Glutamatergic neuron (in vitro differentiated cells): ENCODE measurements at regions not wholly inside any gene's neighbourhood (a gene's known extent, or its start where the extent isn't known, plus 50 kb on each side); places are given as distances from the start of the nearest gene placed in this dataset.
A peak's percentile ranks its signal among the peaks of the same experiment; 100 is the strongest.

Experiments
- DNase-seq: peaks from one replicate; pipeline ENCODE4 v3.0.0; 2022
- H3K27ac Mint-ChIP-seq: one replicate; pipeline ENCODE4 v1.8.0; 2020; ENCODE audit warnings: mild to moderate bottlenecking, mixed read lengths, inconsistent platforms; ENCODE audit not compliant: unreplicated experiment
- H3K27me3 Mint-ChIP-seq: one replicate; pipeline ENCODE4 v1.8.0; 2020; ENCODE audit warnings: mild to moderate bottlenecking, moderate library complexity, mixed read lengths, inconsistent platforms; ENCODE audit not compliant: unreplicated experiment
- H3K36me3 Mint-ChIP-seq: one replicate; pipeline ENCODE4 v1.8.0; 2020; ENCODE audit warnings: mild to moderate bottlenecking, mixed read lengths, inconsistent platforms; ENCODE audit not compliant: unreplicated experiment
- H3K4me1 Mint-ChIP-seq: one replicate; pipeline ENCODE4 v1.8.0; 2020; ENCODE audit warnings: mild to moderate bottlenecking, low read depth, mixed read lengths, inconsistent platforms; ENCODE audit not compliant: unreplicated experiment
- H3K4me3 Mint-ChIP-seq: one replicate; pipeline ENCODE4 v1.8.0; 2020; ENCODE audit warnings: mild to moderate bottlenecking, mixed read lengths, inconsistent platforms; ENCODE audit not compliant: unreplicated experiment
- H3K9me3 Mint-ChIP-seq: one replicate; pipeline ENCODE4 v1.8.0; 2020; ENCODE audit warnings: mild to moderate bottlenecking, moderate library complexity, mixed read lengths, inconsistent platforms; ENCODE audit not compliant: unreplicated experiment
- TF ChIP-seq, protein P1 (sequence below): fragments of 200-600 bp; sonication (generic); IDR thresholded peaks from one replicate; pipeline ENCODE4 v1.5.0; 2021; ENCODE audit not compliant: partially characterized antibody, unreplicated experiment

DNA sequence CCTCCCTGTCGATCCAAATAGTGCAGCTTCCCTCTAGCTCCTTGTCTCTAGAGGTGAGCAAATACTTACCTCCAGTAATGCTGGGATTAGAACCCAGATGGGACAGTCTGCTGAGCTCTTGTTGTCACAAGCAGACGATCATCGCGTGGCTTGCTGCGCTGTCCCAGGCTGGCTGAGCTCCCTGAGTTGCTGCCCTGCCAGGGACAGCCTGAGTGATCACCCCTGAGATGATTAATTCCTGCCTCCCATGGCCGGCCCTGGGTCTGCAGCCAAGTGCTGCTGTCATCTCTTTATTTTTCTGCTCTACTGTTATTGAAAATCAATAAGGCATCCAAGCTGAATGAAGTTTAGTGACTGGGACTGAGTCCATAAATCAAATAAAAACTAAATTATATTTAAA is 94.0 kb upstream of the ALDH1B1 start:
- Mint-ChIP-seq H3K27ac (no peak overlapping the region), H3K4me3 (no peak overlapping the region), H3K4me1 (peaks cover 12% of the 10 kb centered on the region), H3K27me3 (peaks cover 8% of the 10 kb centered on the region), H3K36me3 (peaks cover 9% of the 10 kb centered on the region), H3K9me3 (peaks cover 4% of the 10 kb centered on the region)
- TF ChIP-seq, protein P1, sequence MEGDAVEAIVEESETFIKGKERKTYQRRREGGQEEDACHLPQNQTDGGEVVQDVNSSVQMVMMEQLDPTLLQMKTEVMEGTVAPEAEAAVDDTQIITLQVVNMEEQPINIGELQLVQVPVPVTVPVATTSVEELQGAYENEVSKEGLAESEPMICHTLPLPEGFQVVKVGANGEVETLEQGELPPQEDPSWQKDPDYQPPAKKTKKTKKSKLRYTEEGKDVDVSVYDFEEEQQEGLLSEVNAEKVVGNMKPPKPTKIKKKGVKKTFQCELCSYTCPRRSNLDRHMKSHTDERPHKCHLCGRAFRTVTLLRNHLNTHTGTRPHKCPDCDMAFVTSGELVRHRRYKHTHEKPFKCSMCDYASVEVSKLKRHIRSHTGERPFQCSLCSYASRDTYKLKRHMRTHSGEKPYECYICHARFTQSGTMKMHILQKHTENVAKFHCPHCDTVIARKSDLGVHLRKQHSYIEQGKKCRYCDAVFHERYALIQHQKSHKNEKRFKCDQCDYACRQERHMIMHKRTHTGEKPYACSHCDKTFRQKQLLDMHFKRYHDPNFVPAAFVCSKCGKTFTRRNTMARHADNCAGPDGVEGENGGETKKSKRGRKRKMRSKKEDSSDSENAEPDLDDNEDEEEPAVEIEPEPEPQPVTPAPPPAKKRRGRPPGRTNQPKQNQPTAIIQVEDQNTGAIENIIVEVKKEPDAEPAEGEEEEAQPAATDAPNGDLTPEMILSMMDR, result no peak
- DNase-seq, result peak; percentile 53

DNA sequence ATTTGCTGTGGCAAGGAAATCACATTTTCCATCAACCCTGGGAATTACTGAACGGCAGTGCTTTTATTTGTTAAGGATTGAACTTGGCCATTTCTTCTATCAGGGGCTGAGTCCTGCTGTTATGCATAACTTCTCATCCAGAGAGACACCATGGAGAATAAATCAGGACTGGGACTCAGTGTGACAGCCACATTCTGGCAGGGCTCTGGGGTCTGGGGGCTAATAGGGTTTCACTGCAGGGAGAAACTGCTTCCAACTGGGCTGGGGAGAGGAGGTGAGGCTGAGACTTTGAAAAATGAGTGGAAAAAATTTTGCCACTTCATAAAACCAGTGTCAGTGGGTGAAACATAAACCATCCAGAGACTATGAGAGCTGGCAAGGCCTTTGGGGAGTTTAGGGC is 95.7 kb upstream of the ALDH1B1 start:
- H3K36me3 Mint-ChIP-seq, result peaks cover 3% of the 10 kb centered on the region
- no peak overlapping the region for H3K27ac Mint-ChIP-seq
- no peak for DNase-seq
- peaks cover 18% of the 10 kb centered on the region for H3K4me1 Mint-ChIP-seq
- peaks cover 8% of the 10 kb centered on the region for H3K27me3 Mint-ChIP-seq
- H3K4me3 Mint-ChIP-seq, result no peak overlapping the region
- peaks cover 6% of the 10 kb centered on the region for H3K9me3 Mint-ChIP-seq
- TF ChIP-seq, protein P1, result no peak

DNA sequence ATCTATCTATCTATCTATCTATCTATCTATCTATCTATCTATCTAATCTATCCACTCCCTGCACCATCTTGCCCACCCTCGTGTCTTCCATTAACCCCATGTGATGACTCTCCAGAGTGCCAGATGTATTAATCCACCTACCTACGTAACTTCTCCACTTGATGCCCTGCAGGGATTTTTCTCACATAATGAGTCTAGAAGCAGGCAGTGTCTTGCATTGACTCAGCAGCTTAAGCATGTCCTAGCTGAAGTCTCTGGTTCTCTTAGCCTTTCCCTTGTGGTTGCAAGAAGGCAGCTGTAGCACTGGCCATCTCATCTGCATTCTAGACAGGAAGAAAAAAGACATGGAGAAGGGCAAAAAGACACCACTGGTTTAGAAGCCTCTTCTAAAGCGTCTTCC is 96.7 kb upstream of the ALDH1B1 start:
- DNase-seq, result no peak
- no peak overlapping the region for H3K27ac Mint-ChIP-seq
- H3K4me1 Mint-ChIP-seq, result peaks cover 18% of the 10 kb centered on the region
- no peaks in the 10 kb centered on the region for H3K36me3 Mint-ChIP-seq
- no peak overlapping the region for H3K4me3 Mint-ChIP-seq
- H3K27me3 Mint-ChIP-seq, result peaks cover 5% of the 10 kb centered on the region
- TF ChIP-seq, protein P1, result no peak
- H3K9me3 Mint-ChIP-seq, result peaks cover 6% of the 10 kb centered on the region

DNA sequence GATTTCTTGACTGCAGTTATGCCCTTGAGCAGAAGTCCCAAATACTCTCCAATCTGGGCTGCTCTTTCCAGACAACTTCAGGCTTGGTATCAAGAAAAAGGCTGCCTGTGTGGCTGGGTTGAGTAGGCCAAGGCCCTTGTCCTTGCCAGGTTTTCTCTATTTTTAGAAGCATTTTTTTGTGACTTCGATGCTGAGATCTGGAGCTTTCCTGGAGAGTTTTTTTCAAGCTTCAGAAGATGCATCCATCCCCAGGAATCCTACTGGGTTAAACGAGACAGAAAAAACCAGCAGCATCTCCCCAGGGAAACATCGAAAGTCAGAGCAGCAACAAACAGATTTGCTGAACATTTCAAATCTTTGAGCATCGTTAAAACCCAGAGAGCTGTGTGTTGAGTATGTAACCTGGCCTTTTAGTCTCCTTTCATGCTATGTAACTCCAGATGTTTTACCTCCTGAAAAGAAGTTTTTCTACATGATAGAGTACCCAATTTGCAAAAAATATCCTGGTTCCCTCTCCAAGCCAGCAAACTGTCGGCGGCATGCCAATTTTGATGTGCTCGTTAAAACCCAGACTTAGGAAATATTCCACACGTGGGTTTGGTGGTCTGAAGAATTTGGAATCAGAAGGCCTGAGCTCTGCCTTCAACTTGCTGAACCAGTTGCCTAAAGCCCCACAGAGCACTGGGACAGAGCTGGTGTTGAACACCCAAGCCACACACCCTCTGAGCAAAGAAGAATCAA is 98.1 kb upstream of the ALDH1B1 start:
- no peak for DNase-seq
- Mint-ChIP-seq H3K27me3 (peaks cover 7% of the 10 kb centered on the region), H3K4me1 (peaks cover 18% of the 10 kb centered on the region), H3K9me3 (peaks cover 6% of the 10 kb centered on the region), H3K36me3 (no peaks in the 10 kb centered on the region), H3K27ac (no peak overlapping the region), H3K4me3 (no peak overlapping the region)
- TF ChIP-seq, protein P1, result no peak

DNA sequence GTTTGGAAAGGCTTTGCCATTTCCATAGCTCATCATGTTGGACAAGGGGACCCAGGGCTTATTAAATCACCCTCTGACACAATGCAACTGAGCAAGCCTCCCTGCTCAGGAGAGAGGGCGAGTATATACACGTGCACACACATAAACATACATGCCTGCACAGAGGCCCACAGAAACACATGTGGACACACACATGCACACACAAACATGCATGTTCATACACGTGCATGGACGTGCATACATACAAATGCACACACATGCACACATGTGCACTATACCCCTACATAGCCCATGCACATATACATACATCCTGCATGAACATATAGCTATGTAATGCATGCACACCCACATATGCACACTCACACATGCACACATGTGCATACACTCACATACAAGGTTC is 99.5 kb upstream of the ALDH1B1 start:
- peaks cover 7% of the 10 kb centered on the region for H3K27me3 Mint-ChIP-seq

More for the DNA sequence above, 99.5 kb upstream of the ALDH1B1 start:
- Mint-ChIP-seq H3K27ac (no peak overlapping the region), H3K4me3 (no peak overlapping the region), H3K4me1 (peaks cover 16% of the 10 kb centered on the region), H3K9me3 (peaks cover 6% of the 10 kb centered on the region), H3K36me3 (no peaks in the 10 kb centered on the region)
- DNase-seq, result no peak
- TF ChIP-seq, protein P1, result no peak
